ENCODE measurements at regions not wholly inside any gene's neighbourhood (a gene's known extent, or its start where the extent isn't known, plus 50 kb on each side); places are given as distances from the start of the nearest gene placed in this dataset.

DNA sequence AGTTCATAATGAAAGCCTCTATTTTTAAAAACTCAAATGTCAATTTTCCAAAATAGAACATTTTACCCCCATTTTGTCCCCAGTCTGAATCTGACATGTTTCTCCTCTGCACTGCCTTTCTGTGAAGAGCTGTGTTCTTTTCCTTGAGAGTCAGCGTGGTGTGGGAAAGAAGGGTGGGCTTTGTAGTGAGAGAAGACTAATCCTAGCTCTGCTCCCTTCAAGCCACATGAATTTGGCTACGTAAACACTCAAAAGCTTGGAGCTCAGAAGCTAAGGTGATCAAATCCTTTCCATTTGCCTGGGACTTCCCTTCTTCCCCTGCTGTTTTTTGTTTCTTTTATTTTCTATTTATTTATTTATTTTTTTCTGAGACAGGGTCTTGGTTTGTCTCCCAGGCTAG, 598.5 kb downstream of the TLR4 start:
- no peak for DNase-seq
- TF ChIP-seq, protein P1, sequence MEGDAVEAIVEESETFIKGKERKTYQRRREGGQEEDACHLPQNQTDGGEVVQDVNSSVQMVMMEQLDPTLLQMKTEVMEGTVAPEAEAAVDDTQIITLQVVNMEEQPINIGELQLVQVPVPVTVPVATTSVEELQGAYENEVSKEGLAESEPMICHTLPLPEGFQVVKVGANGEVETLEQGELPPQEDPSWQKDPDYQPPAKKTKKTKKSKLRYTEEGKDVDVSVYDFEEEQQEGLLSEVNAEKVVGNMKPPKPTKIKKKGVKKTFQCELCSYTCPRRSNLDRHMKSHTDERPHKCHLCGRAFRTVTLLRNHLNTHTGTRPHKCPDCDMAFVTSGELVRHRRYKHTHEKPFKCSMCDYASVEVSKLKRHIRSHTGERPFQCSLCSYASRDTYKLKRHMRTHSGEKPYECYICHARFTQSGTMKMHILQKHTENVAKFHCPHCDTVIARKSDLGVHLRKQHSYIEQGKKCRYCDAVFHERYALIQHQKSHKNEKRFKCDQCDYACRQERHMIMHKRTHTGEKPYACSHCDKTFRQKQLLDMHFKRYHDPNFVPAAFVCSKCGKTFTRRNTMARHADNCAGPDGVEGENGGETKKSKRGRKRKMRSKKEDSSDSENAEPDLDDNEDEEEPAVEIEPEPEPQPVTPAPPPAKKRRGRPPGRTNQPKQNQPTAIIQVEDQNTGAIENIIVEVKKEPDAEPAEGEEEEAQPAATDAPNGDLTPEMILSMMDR (IDR thresholded peaks at IDR 0.05; ENCODE audit: low read depth, low read length, missing control alignments), result no peak
- in situ Hi-C loops (cut with HindIII; ENCODE audit: low pct_ligation_motif_present, low sequenced_read_pairs), result no loop called here
- H3K27me3 ChIP-seq (replicated peaks), result no peaks in the 10 kb centered on the region
- H3K27ac ChIP-seq, result no peak overlapping the region
- no peak overlapping the region for H3K4me3 ChIP-seq (ENCODE audit: low read depth, low read length)
- no peaks in the 10 kb centered on the region for H3K36me3 ChIP-seq (replicated peaks)

DNA sequence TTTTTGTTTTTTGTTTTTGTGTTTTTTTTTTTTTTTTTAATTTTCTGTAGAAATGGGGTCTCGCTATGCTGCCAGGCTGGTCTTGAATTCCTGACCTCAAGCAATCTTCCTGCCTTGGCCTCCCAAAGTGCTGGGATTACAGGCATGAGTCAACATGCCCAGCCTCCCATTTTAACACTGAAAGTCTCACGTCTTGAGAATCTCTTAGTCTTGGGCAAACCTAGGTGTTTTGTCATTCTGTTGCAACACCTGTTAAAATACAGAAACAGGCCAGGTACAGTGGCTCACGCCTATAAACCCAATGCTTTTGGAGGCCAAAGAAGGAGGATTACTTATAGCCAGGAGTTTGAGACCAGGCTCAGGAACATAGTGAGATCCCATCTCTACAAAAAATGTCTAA, 599.0 kb downstream of the TLR4 start:
- TF ChIP-seq, protein P1 (IDR thresholded peaks at IDR 0.05; ENCODE audit: low read depth, low read length, missing control alignments), result no peak
- H3K27me3 ChIP-seq (replicated peaks), result no peaks in the 10 kb centered on the region
- no peaks in the 10 kb centered on the region for H3K36me3 ChIP-seq (replicated peaks)
- H3K27ac ChIP-seq, result no peak overlapping the region
- H3K4me3 ChIP-seq (ENCODE audit: low read depth, low read length), result no peak overlapping the region
- no peak for DNase-seq
- in situ Hi-C loops (cut with HindIII; ENCODE audit: low pct_ligation_motif_present, low sequenced_read_pairs), result no loop called here

DNA sequence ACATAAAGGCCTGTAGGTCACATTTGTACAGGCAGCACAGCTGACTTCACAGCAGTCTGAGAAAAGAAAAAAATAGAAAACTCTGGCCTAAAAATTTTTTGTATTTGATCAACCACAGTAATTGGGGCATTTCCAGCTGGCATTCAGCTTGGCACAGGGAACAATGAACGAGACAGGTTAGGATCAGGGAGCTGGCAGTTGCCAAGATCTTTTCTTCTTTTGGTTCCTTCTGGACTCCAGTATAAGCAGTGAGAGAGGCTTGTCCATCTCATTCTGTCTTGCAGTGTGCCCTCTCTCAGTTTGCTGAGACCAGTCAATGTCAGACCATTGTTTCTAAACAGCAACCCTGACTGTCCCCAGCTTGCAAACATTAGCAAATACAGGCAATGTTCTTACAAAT, 601.1 kb downstream of the TLR4 start:
- in situ Hi-C loops (cut with HindIII; ENCODE audit: low pct_ligation_motif_present, low sequenced_read_pairs), result no loop called here
- H3K36me3 ChIP-seq (replicated peaks), result no peaks in the 10 kb centered on the region
- no peak overlapping the region for H3K27ac ChIP-seq
- H3K27me3 ChIP-seq (replicated peaks), result no peaks in the 10 kb centered on the region
- no peak for DNase-seq
- no peak overlapping the region for H3K4me3 ChIP-seq (ENCODE audit: low read depth, low read length)
- TF ChIP-seq, protein P1 (IDR thresholded peaks at IDR 0.05; ENCODE audit: low read depth, low read length, missing control alignments), result no peak

DNA sequence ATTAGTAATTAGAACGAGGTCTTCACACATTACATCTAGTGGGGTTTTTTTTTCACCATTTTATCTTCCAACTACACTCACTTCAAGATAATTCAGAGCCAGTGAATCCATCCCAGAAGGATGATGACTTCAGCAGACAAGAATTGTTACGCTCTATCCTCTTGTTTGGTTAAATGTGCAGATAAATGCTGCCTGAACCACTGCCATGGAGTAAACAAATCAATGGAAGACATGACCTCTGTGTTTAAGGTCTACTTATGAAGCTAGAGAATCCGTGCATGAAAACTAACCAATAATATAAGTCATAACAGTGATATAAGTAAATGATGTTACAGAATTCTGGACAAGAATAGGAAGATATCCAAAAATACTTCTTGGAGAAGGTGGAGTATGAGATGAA, 602.6 kb downstream of the TLR4 start:
- no peaks in the 10 kb centered on the region for H3K27me3 ChIP-seq (replicated peaks)
- DNase-seq, result no peak

DNA sequence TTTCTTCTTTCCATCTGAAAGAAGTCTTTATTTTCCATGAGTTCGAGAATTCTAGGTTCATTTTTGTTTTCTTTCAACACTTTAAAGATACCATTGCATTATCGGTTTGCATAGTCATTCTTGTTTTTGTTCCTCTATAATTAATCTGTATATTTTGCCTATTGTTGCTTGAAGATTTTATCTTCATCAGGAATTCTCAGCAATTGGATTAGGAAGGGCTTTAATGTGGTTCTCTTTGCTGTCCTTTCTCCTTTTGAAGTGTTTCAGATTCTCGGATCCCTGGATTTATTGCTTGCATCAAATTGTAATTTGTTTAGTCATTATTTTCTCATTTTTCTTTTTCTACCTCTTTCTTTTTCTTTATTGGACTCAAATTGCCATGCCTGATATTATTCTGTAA, 609.8 kb downstream of the TLR4 start:
- H3K27ac ChIP-seq, result no peak overlapping the region
- H3K27me3 ChIP-seq (replicated peaks), result no peaks in the 10 kb centered on the region
- DNase-seq, result no peak
- in situ Hi-C loops (cut with HindIII; ENCODE audit: low pct_ligation_motif_present, low sequenced_read_pairs), result no loop called here
- no peaks in the 10 kb centered on the region for H3K36me3 ChIP-seq (replicated peaks)
- no peak overlapping the region for H3K4me3 ChIP-seq (ENCODE audit: low read depth, low read length)
- TF ChIP-seq, protein P1 (IDR thresholded peaks at IDR 0.05; ENCODE audit: low read depth, low read length, missing control alignments), result no peak

More for the DNA sequence above, 602.6 kb downstream of the TLR4 start:
- H3K27ac ChIP-seq, result no peak overlapping the region
- TF ChIP-seq, protein P1 (IDR thresholded peaks at IDR 0.05; ENCODE audit: low read depth, low read length, missing control alignments), result no peak
- in situ Hi-C loops (cut with HindIII; ENCODE audit: low pct_ligation_motif_present, low sequenced_read_pairs), result no loop called here
- H3K4me3 ChIP-seq (ENCODE audit: low read depth, low read length), result no peak overlapping the region
- no peaks in the 10 kb centered on the region for H3K36me3 ChIP-seq (replicated peaks)

DNA sequence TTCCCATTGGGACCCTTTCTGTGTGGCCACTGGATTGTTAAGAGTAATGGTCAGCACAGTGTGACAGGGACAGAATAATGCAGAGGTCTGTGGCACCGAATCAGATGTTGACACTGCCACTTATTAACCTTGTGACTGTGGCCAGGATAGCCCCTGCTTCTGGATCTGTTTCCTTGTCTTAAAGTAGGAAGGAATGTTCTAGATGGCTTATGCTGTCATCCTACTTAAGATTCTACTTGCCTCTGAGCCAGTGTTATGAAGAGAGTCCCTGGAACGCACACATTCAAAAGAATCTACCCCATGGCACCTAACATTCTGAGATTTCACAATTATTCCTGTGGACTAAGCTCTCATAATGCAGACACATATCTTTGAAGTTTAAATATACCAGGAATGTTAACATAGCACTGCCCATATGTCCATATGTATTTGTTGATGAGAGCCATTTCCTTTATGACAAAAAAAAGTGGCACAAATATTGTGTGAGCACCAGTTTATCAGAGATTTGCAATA, 612.7 kb downstream of the TLR4 start:
- H3K36me3 ChIP-seq (replicated peaks), result no peaks in the 10 kb centered on the region
- H3K27me3 ChIP-seq (replicated peaks), result no peaks in the 10 kb centered on the region
- H3K27ac ChIP-seq, result no peak overlapping the region
- no peak overlapping the region for H3K4me3 ChIP-seq (ENCODE audit: low read depth, low read length)
- in situ Hi-C loops (cut with HindIII; ENCODE audit: low pct_ligation_motif_present, low sequenced_read_pairs), result no loop called here
- no peak for DNase-seq
- TF ChIP-seq, protein P1 (IDR thresholded peaks at IDR 0.05; ENCODE audit: low read depth, low read length, missing control alignments), result no peak
